ENCODE measurements at regions not wholly inside any gene's neighbourhood (a gene's known extent, or its start where the extent isn't known, plus 50 kb on each side); places are given as distances from the start of the nearest gene placed in this dataset.

GRCh38 chr5:174482607-174483024, 241.8 kb upstream of the MSX2 start:
- no peak for TF ChIP-seq ARNTL (CRISPR knock-in tag; IDR thresholded peaks at IDR 0.05; ENCODE audit: borderline replicate concordance, low read depth)
- no peak for TF ChIP-seq TOX (CRISPR knock-in tag; IDR thresholded peaks at IDR 0.05; ENCODE audit: borderline replicate concordance)
- TF ChIP-seq ZFP30 (CRISPR knock-in tag; IDR thresholded peaks at IDR 0.05), result no peak
- TF ChIP-seq, protein P1, sequence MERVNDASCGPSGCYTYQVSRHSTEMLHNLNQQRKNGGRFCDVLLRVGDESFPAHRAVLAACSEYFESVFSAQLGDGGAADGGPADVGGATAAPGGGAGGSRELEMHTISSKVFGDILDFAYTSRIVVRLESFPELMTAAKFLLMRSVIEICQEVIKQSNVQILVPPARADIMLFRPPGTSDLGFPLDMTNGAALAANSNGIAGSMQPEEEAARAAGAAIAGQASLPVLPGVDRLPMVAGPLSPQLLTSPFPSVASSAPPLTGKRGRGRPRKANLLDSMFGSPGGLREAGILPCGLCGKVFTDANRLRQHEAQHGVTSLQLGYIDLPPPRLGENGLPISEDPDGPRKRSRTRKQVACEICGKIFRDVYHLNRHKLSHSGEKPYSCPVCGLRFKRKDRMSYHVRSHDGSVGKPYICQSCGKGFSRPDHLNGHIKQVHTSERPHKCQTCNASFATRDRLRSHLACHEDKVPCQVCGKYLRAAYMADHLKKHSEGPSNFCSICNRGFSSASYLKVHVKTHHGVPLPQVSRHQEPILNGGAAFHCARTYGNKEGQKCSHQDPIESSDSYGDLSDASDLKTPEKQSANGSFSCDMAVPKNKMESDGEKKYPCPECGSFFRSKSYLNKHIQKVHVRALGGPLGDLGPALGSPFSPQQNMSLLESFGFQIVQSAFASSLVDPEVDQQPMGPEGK (CRISPR knock-in tag; IDR thresholded peaks at IDR 0.05; ENCODE audit: borderline replicate concordance), result no peak
- no peak for TF ChIP-seq ISL1 (CRISPR knock-in tag; IDR thresholded peaks at IDR 0.05)
- TF ChIP-seq ZFP3 (CRISPR knock-in tag; IDR thresholded peaks at IDR 0.05), result no peak
- no peak for TF ChIP-seq CSRNP3 (CRISPR knock-in tag; IDR thresholded peaks at IDR 0.05)
- TF ChIP-seq SNAI2 (CRISPR knock-in tag; IDR thresholded peaks at IDR 0.05), result no peak
- TF ChIP-seq ZNF565 (CRISPR knock-in tag; conservative IDR thresholded peaks at IDR 0.05; ENCODE audit: low read depth), result no peak
- TF ChIP-seq, protein P2, sequence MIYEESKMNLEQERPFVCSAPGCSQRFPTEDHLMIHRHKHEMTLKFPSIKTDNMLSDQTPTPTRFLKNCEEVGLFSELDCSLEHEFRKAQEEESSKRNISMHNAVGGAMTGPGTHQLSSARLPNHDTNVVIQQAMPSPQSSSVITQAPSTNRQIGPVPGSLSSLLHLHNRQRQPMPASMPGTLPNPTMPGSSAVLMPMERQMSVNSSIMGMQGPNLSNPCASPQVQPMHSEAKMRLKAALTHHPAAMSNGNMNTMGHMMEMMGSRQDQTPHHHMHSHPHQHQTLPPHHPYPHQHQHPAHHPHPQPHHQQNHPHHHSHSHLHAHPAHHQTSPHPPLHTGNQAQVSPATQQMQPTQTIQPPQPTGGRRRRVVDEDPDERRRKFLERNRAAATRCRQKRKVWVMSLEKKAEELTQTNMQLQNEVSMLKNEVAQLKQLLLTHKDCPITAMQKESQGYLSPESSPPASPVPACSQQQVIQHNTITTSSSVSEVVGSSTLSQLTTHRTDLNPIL (CRISPR knock-in tag; IDR thresholded peaks at IDR 0.05; ENCODE audit: low read depth), result no peak

Data from SK-N-SH treated with all-trans-retinoic acid at 6 μM for 48 hours (cell line).